Right lung (tissue), 2 donors: ENCODE measurements at regions not wholly inside any gene's neighbourhood (a gene's known extent, or its start where the extent isn't known, plus 50 kb on each side); places are given as distances from the start of the nearest gene placed in this dataset.

Experiments
- DNase-seq, 2 donors: peaks; one replicate each; pipeline ENCODE4 v3.0.0-alpha.2; 2013

DNA sequence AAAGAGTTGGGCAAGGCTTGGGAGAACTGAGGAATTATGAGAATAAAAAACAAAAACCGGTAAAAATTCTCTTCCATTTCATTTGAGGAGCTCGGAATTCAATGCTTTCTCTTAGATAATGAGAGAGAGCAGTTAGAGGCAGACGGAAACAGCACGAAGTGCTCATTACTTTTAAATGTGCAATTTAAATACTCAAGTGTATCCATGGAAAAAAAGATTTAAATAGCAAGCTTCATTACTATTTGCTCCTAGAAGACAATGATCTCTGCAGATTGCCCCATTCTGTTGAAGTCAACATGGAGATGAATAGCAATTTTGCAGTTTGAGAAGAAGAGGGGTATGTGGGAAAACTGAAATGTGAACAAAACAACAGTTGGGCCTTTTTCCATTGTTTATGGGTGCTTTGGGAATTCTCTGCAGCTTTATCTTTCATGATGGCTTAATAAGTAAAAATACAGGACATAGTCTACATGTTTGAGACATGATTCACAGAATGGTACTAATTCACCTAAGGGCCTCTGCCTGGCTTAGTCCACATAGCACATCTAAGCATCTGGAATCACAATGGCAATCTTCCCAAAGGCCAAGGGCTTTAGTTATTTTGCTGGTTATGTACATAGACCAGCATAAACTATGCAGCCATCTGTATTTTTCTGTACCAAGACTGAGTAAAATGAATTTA is 512.7 kb upstream of the FAT1 start:
- DNase-seq = no peak

GRCh38 chr4:187238646-187239045 is 515.0 kb upstream of the FAT1 start:
- no peak for DNase-seq

DNA sequence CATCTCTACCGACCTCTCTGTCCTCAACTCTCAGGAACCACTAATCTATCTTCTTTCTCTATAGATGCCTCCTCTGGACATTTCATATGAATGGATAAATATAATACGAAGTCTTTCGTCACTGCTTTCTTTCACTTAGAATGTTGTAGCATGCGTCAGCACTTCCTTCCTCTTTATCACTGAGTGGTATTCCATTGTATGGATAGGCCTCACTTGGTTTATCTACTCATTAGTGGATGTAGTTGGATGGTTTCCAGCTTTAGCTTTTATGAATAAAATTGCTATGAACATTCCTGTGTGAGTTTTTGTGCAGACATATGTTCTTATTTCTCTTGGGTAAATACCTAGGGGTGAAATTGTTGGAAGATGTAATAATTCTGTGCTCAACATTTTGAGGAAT is 528.2 kb upstream of the FAT1 start:
- DNase-seq = no peak

GRCh38 chr4:187256897-187257296 is 533.2 kb upstream of the FAT1 start:
- DNase-seq = no peak

- no peak for DNase-seq
Measured at GRCh38 chr4:187258651-187259401, 535.2 kb upstream of the FAT1 start.

GRCh38 chr4:187268940-187269339 is 545.3 kb upstream of the FAT1 start:
- DNase-seq = no peak

- no peak for DNase-seq
Measured at GRCh38 chr4:187270154-187270553, 546.5 kb upstream of the FAT1 start.

DNA sequence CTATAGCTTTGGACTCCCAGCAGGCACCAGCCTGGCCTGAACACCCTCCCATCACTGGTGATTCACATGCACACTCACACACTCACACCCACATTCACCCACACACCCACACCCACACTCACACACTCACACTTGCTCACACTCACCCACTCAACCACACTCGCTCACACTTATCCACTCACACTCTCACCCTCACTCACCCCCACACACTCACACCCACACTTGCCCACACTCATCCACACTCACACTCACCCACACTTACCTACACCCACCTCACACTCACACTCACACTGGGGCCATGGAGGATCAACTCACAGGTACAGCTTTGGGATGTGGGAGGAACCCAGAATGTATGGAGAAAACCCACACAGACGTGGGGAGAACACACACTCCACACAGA is 548.2 kb upstream of the FAT1 start:
- no peak for DNase-seq

GRCh38 chr4:187274153-187274552 is 550.5 kb upstream of the FAT1 start:
- DNase-seq = no peak

DNA sequence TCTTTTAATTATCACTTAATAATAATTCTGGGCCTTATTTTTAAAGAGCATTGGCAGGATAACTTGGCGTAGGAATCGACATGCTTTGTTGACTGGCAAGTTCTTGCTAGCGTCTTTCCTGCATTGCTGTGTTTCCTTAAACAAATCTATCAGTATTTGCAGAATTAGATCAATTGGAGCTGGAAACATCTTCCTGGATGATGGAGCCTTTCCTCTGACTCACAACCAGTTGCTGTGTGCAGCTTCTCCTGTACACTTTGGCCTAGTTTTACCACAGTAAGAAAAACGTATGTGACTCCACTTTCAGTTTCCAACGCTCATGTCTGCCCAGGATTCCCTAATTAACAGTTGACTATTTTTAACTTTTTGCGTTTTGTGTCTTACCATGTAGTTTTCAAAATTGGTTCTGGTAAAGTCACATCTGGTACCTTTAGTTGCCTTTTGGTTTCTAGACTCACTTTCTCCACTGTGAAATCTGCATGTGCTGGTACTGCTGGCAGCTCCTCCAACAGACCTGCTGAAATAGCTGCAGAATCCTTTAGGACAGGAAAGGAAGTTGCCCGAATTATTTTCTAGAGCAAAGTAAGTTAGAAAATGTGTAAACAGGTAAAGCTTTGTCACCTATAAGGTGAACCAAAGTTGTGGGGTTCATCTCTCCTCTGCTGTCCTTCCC is 553.2 kb upstream of the FAT1 start:
- peak; percentile 34 to 51 for DNase-seq

DNA sequence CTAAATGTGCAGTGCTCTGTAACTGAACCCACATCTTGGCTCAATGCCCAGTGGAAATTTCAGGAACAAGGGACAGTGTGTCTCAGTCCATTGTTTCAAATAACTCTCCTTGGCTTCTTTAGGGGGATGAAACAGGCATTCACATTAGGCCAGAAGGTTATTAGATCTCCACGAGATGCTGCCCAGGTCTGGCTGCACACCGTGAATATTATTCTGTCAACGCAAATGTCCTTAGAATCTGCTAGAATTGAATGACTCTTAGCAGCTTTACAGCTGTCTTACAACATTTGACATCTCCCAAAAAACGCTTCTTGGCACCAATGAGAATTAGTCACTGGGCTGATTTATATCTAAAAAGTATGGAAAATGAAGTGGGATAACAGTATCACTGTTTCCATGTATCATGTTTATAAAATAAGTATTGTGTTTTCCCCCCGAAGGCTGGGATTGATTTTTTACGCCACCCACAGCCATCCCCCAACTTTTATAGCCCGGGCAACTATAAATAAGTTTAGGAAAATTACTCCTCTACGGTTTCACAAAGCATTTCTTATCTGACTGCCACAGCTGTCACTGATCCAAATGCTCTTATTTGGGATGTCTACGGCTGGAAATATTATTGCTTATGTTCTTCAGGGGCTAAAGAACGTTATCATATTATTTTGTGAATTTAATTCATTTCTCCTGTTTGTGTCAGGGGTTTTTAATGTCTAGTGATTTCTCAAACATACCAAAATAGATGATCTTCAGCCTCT is 559.7 kb upstream of the FAT1 start:
- peak; percentile 57 to 64 for DNase-seq

GRCh38 chr4:187286525-187286924 is 562.9 kb upstream of the FAT1 start:
- no peak for DNase-seq

DNA sequence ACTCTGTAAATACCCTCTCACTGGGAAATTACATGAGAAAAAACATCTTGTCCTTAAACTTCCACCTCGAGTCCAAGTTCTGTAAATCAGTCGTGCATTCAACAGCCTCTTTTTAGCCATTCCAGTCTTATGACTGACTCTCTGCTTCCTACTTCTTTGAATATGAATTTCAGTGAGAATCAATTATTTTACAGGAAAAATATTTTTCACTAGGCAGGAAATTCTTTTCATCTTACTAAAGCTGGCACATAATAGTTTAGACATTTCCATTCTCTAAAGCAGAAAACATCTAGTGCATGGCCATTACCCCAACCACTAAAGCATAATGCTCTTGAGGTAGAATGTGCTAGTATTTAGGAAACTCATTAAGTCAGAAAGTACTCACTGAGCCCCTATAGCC is 565.7 kb upstream of the FAT1 start:
- DNase-seq = no peak

DNA sequence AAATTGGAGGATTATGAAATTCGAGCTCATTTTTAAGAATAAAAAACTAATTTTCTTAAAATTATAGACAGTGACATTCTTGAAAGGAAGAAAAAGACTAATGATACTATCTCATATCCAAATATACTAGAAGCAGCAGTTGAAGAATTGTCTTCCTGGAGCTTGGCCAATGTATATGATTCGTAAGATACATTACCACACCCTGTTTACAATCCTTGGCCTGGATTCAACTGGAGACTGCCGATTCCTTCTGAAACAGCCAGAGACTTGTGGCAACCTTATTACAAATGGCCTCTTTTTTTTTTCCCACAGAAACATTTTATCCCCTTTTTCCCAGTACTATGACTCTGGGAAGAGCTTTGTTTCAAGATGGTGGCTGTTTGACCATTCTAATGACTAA is 571.2 kb upstream of the FAT1 start:
- DNase-seq = peak in 1 of 2 donors; percentile 27

- no peak for DNase-seq
Measured at GRCh38 chr4:187301923-187302322, 578.3 kb upstream of the FAT1 start.

DNA sequence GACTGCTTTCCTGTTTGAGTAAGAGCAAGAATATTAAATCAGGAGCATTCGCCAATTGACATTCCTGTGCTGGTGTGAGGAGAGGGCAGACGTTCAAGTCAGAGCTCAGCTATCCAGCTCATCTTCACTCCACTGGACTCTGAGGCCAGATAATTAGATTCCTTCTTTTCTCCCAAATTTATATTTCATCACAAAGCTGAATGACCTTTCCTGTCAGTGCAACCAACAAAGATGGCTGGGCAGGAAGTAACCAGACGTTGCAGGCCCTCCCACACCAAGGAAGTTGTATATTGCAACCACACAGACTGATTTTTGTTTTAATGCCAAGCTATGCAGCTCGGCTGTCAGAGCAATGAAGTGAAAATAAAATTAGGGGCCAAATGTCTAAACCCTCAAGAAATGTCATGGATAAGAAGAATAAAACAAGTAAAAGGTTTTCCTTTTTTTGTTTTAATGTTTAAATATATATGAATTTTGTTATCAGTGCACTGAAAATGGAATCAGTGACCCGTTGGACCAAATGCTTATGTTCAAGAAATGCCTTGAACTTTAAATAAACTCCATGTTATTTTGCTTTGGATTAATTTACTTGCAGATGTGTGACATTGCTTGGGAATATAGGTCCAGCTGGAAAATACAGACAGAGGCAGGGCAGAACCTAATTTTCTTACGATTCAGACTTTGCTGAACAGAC is 578.9 kb upstream of the FAT1 start:
- peak; percentile 78 to 82 for DNase-seq

DNA sequence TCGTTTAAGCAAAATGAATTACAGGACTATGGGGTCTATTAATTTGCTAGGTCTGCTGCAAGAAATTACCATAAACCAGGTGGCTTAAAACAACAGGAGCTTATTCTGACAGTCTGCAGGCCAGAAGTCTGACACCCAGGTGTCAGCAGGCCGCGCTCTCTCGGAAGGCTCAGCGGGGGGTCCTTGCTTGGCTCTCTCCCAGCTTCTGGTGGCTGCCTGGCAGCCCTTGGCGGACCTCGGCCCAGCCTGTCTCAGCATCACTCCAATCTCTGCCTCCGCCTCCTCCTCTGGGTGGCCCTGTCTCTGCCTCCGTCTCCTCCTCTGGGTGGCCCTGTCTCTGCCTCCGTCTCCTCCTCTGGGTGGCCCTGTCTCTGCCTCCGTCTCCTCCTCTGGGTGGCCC is 580.5 kb upstream of the FAT1 start:
- DNase-seq = peak; percentile 31 to 32

DNA sequence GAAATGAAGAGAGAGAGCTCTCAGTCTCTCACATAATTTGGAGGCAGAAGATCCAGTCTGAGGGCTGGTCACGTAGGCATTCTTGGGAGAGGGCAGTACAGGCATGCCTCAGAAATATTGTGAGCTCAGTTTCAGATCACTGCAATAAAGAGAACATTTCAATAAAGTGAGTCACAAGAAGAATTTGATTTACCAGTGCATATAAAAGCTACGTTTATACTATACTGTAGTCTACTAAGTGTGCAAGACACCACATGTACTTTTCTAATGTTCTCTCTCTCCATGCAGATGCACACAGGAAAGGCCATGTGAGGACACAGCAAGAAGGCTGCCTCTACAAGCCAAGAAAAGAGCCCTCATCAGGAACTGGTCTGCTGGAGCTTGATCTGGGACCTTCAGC is 583.5 kb upstream of the FAT1 start:
- no peak for DNase-seq

GRCh38 chr4:187309456-187309855 is 585.8 kb upstream of the FAT1 start:
- DNase-seq = no peak

GRCh38 chr4:187312299-187312698 is 588.6 kb upstream of the FAT1 start:
- no peak for DNase-seq

GRCh38 chr4:187317799-187318198 is 594.1 kb upstream of the FAT1 start:
- DNase-seq = no peak

DNA sequence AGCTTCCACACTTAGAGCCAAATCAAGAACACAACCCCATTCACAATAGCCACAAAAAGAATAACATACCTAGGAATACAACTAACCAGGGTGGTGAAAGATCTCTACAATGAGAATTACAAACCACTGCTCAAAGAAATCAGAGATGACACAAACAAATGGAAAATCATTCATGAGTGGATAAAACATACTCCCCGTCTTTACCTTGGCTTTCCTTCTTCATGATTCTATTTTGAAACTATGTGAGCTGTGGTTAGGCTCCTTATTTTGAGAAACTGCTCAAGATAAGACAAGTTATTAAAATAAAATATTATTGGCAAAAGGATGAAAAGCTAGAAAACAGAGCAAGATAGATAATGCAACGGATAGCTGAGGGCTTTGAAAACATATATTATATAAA is 598.1 kb upstream of the FAT1 start:
- no peak for DNase-seq
